ENCODE measurements at regions not wholly inside any gene's neighbourhood (a gene's known extent, or its start where the extent isn't known, plus 50 kb on each side); places are given as distances from the start of the nearest gene placed in this dataset.

GRCh38 chr6:25156123-25156522 lies 123.1 kb upstream of the CARMIL1 start:
- DNase-seq (ENCODE audit: low spot score): no peak
- TF ChIP-seq YY1 (IDR thresholded peaks at IDR 0.05) (no peak), ATF3 (IDR thresholded peaks at IDR 0.05) (no peak), RXRA (IDR thresholded peaks at IDR 0.05) (no peak), REST (IDR thresholded peaks at IDR 0.05) (no peak), NR2F2 (IDR thresholded peaks at IDR 0.05) (no peak), SP1 (IDR thresholded peaks at IDR 0.05) (no peak), HNF4A (conservative IDR thresholded peaks at IDR 0.05) (no peak)
- Histone ChIP-seq H3K9ac (ENCODE audit: low read depth in 1 of 2, low read length in 2 of 2) (no peak overlapping the region), H3K9me3 (ENCODE audit: control insufficient read depth in 4 of 4, low read length in 3 of 4) (peaks cover 0 to 8% (median 2%) of the 10 kb centered on the region in 4 donors), H3K27ac (ENCODE audit: low read depth in 1 of 2, low read length in 2 of 2) (no peak overlapping the region), H3K4me3 (ENCODE audit: low read depth in 1 of 3, low read length in 3 of 3) (no peak overlapping the region), H3K36me3 (ENCODE audit: control insufficient read depth in 4 of 4, insufficient read depth in 3 of 4, low read depth in 1 of 4, low read length in 3 of 4) (no peaks in the 10 kb centered on the region), H3K4me1 (ENCODE audit: control insufficient read depth in 4 of 4, insufficient read depth in 4 of 4, low read length in 3 of 4) (no peaks in the 10 kb centered on the region), H3K27me3 (ENCODE audit: control insufficient read depth in 4 of 4, insufficient read depth in 4 of 4, low read length in 3 of 4) (no peaks in the 10 kb centered on the region)
- 85% methylated on average over 1 of the region's 1 CpG for WGBS

DNA sequence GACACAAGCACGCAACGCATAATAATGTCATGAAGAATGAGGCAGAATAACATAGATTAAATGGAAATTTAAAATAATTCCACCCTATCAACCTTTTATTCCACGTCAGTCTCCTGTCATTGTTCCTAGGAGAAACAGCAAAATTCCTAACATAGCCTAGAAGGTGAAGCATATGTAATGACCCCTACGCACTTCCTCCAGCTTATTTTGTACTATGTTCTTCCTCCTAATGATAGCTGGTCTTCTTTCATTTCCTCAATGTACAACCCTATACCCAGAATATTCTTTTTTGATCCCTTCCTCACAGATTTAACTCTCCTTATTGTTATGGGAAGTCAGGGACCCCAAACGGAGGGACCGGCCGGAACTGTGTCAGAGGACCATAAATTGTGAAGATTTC lies 122.0 kb upstream of the CARMIL1 start:
- 89% methylated on average over 7 of the region's 7 CpGs for WGBS
- no peak for DNase-seq (ENCODE audit: low spot score)
- no peak overlapping the region for H3K9ac ChIP-seq (ENCODE audit: low read depth in 1 of 2, low read length in 2 of 2)

More for the DNA sequence above, 122.0 kb upstream of the CARMIL1 start:
- H3K9me3 ChIP-seq (ENCODE audit: control insufficient read depth in 4 of 4, low read length in 3 of 4): peaks cover 0 to 8% (median 2%) of the 10 kb centered on the region in 4 donors
- H3K27ac ChIP-seq (ENCODE audit: low read depth in 1 of 2, low read length in 2 of 2): no peak overlapping the region
- TF ChIP-seq REST (IDR thresholded peaks at IDR 0.05) (no peak), GABPA (IDR thresholded peaks at IDR 0.05 in 1 of 2, conservative IDR thresholded peaks at IDR 0.05 in 1 of 2) (no peak), CTCF (IDR thresholded peaks at IDR 0.05; ENCODE audit: low read depth, low read length, missing input control) (no peak), RAD21 (IDR thresholded peaks at IDR 0.05) (no peak), YY1 (IDR thresholded peaks at IDR 0.05) (no peak), RXRA (IDR thresholded peaks at IDR 0.05) (no peak)
- TF ChIP-seq, protein P1, sequence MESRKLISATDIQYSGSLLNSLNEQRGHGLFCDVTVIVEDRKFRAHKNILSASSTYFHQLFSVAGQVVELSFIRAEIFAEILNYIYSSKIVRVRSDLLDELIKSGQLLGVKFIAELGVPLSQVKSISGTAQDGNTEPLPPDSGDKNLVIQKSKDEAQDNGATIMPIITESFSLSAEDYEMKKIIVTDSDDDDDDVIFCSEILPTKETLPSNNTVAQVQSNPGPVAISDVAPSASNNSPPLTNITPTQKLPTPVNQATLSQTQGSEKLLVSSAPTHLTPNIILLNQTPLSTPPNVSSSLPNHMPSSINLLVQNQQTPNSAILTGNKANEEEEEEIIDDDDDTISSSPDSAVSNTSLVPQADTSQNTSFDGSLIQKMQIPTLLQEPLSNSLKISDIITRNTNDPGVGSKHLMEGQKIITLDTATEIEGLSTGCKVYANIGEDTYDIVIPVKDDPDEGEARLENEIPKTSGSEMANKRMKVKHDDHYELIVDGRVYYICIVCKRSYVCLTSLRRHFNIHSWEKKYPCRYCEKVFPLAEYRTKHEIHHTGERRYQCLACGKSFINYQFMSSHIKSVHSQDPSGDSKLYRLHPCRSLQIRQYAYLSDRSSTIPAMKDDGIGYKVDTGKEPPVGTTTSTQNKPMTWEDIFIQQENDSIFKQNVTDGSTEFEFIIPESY (IDR thresholded peaks at IDR 0.05): no peak
- no peaks in the 10 kb centered on the region for H3K36me3 ChIP-seq (ENCODE audit: control insufficient read depth in 4 of 4, insufficient read depth in 3 of 4, low read depth in 1 of 4, low read length in 3 of 4)
- no peak overlapping the region for H3K4me3 ChIP-seq (ENCODE audit: low read depth in 1 of 3, low read length in 3 of 3)
- H3K27me3 ChIP-seq (ENCODE audit: control insufficient read depth in 4 of 4, insufficient read depth in 4 of 4, low read length in 3 of 4): no peaks in the 10 kb centered on the region
- no peaks in the 10 kb centered on the region for H3K4me1 ChIP-seq (ENCODE audit: control insufficient read depth in 4 of 4, insufficient read depth in 4 of 4, low read length in 3 of 4)

Measured in liver (tissue), 8 donors.